Lung (tissue), 11 donors: ENCODE measurements at regions not wholly inside any gene's neighbourhood (a gene's known extent, or its start where the extent isn't known, plus 50 kb on each side); places are given as distances from the start of the nearest gene placed in this dataset.
"Not testable (repeated sequence)": the region's sequence is repeated elsewhere in the genome, so short reads cannot be mapped to it uniquely, and the experiment has no call there.

Source experiments
- ATAC-seq: fragments of 200-7000 bp; cut with Tn5 transposase; one replicate; pipeline ENCODE4 v1.9.1; 2020; ENCODE audit warnings: moderate number of reproducible peaks; ENCODE audit not compliant: insufficient read depth, low FRiP score
- DNase-seq, 3 donors: peaks; one replicate each; pipeline ENCODE4 v3.0.0-alpha.2; 2013 to 2017
- H3K27ac ChIP-seq, 2 donors: one replicate each; pipeline ENCODE4 v1.5.1; 2013; ENCODE audit warnings: mild to moderate bottlenecking in 2 of 2, moderate library complexity in 2 of 2, control low read depth in 1 of 2, inconsistent platforms in 1 of 2, low read depth in 1 of 2, low read length in 1 of 2
- H3K27me3 ChIP-seq, 3 donors: one replicate each; pipeline ENCODE4 v1.5.1; 2013; ENCODE audit warnings: low read length in 2 of 3; ENCODE audit not compliant: control insufficient read depth in 3 of 3, insufficient read depth in 3 of 3
- H3K36me3 ChIP-seq, 4 donors: one replicate each; pipeline ENCODE4 v1.5.1; 2013; ENCODE audit warnings: low read length in 4 of 4, mild to moderate bottlenecking in 1 of 4, moderate library complexity in 1 of 4; ENCODE audit not compliant: control insufficient read depth in 4 of 4, insufficient read depth in 4 of 4
- H3K4me1 ChIP-seq, 5 donors: one replicate each; pipeline ENCODE4 v1.5.1; 2013; ENCODE audit warnings: low read length in 5 of 5, mild to moderate bottlenecking in 2 of 5, moderate library complexity in 1 of 5; ENCODE audit not compliant: control insufficient read depth in 5 of 5, insufficient read depth in 5 of 5
- H3K4me3 ChIP-seq: one replicate; pipeline ENCODE4 v1.5.1; 2013; ENCODE audit warnings: mild to moderate bottlenecking, control low read depth, moderate library complexity
- H3K9ac ChIP-seq, 2 donors: one replicate each; pipeline ENCODE4 v1.5.1; 2013; ENCODE audit warnings: low read length in 2 of 2, control low read depth in 1 of 2; ENCODE audit not compliant: insufficient read depth in 1 of 2
- H3K9me3 ChIP-seq, 4 donors: one replicate each; pipeline ENCODE4 v1.5.1; 2013; ENCODE audit warnings: low read length in 3 of 4, mild to moderate bottlenecking in 1 of 4, moderate library complexity in 1 of 4; ENCODE audit not compliant: control insufficient read depth in 4 of 4, insufficient read depth in 3 of 4
- WGBS, 2 donors: extraction: QIAGEN DNeasy Blood & Tissue Kit; methylation state at CpG; one replicate each; pipeline ENCODE4 v1.1.7; 2013; 5-methylcytosine and 5-hydroxymethylcytosine counted together
- TF ChIP-seq, protein P1 (sequence below): IDR thresholded peaks from 2 replicates; pipeline ENCODE4 v1.5.1; 2012; ENCODE audit warnings: mild to moderate bottlenecking; ENCODE audit errors: control extremely low read depth, extremely low read depth
- donor health status: control.
- donor health status: control.
- donor health status: Bipolar disorder and iron deficiency.
- donor health status: healthy.
- donor health status: DM: yes; HTN: yes; CAD: no.

GRCh38 chr1:214095896-214096295, 108.1 kb downstream of the PROX1 start:
- H3K9ac ChIP-seq, H3K4me3 ChIP-seq, H3K4me1 ChIP-seq, H3K27me3 ChIP-seq, H3K27ac ChIP-seq, H3K36me3 ChIP-seq, DNase-seq, ATAC-seq, H3K9me3 ChIP-seq: not testable (repeated sequence)

GRCh38 chr1:214101246-214101645, 113.5 kb downstream of the PROX1 start:
- H3K27ac ChIP-seq, result no peak overlapping the region
- no peaks in the 10 kb centered on the region for H3K36me3 ChIP-seq
- H3K4me1 ChIP-seq, result no peaks in the 10 kb centered on the region
- no peak overlapping the region for H3K4me3 ChIP-seq
- no peaks in the 10 kb centered on the region for H3K27me3 ChIP-seq
- ATAC-seq (no peak), DNase-seq (peak in 1 of 3 donors; percentile 12)
- H3K9ac ChIP-seq, result no peak overlapping the region
- TF ChIP-seq, protein P1, sequence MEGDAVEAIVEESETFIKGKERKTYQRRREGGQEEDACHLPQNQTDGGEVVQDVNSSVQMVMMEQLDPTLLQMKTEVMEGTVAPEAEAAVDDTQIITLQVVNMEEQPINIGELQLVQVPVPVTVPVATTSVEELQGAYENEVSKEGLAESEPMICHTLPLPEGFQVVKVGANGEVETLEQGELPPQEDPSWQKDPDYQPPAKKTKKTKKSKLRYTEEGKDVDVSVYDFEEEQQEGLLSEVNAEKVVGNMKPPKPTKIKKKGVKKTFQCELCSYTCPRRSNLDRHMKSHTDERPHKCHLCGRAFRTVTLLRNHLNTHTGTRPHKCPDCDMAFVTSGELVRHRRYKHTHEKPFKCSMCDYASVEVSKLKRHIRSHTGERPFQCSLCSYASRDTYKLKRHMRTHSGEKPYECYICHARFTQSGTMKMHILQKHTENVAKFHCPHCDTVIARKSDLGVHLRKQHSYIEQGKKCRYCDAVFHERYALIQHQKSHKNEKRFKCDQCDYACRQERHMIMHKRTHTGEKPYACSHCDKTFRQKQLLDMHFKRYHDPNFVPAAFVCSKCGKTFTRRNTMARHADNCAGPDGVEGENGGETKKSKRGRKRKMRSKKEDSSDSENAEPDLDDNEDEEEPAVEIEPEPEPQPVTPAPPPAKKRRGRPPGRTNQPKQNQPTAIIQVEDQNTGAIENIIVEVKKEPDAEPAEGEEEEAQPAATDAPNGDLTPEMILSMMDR, result no peak
- H3K9me3 ChIP-seq, result peaks cover 0 to 8% (median 5%) of the 10 kb centered on the region in 4 donors
- WGBS, 2 donors, result 43 to 48% methylated on average over 2 of the region's 2 CpGs

DNA sequence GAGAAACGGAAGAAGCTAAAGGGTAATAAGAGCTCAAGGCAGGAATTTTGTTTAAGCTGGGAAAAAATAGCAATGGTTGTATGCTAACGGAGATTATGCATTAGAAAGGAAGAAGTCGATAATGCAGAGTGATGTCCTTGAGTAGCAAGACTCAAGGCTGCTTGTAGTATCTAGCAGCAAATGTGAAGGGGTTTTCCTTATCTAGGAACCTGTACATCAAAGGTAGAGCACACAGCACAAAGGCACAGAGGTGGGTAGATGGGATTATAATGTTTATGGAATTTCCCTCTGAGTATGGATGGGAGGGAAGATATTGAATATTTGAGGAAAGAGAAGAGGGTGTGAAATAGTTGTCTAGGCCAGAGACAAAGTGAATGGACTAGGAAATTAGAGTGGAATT, 114.1 kb downstream of the PROX1 start:
- TF ChIP-seq, protein P1, result no peak
- Histone ChIP-seq H3K9me3 (peaks cover 0 to 8% (median 5%) of the 10 kb centered on the region in 4 donors), H3K4me3 (no peak overlapping the region), H3K27ac (no peak overlapping the region), H3K27me3 (no peaks in the 10 kb centered on the region), H3K4me1 (no peaks in the 10 kb centered on the region), H3K36me3 (no peaks in the 10 kb centered on the region), H3K9ac (no peak overlapping the region)
- 63 to 84% methylated on average over 3 of the region's 3 CpGs for WGBS, 2 donors
- DNase-seq (no peak), ATAC-seq (no peak)

DNA sequence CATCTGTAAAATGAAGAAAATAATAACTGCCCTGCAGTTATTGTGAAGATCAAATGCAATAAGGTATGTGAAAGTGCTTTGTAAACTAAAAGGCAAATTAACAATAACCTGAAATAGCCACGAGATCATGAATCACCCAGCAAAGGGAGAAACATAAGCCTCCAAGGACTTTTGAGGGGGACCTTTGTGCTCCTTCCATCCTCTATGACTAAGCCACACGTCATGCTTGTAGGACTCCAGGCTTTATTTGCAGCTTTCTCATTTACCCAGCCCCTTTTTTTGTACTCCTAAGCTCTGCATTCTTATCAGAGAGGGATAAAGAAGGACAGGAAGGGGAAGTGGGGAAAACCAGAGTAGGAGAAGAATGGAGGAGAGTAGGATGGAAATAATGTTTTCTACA, 115.1 kb downstream of the PROX1 start:
- Histone ChIP-seq H3K4me1 (peaks cover 0 to 6% (median 0%) of the 10 kb centered on the region in 5 donors), H3K9me3 (peaks cover 0 to 8% (median 5%) of the 10 kb centered on the region in 4 donors), H3K36me3 (no peaks in the 10 kb centered on the region), H3K9ac (no peak overlapping the region), H3K27me3 (peaks cover 0 to 2% (median 0%) of the 10 kb centered on the region in 3 donors), H3K27ac (no peak overlapping the region), H3K4me3 (no peak overlapping the region)
- ATAC-seq, result no peak
- 65 to 67% methylated on average over 2 of the region's 2 CpGs for WGBS, 2 donors
- TF ChIP-seq, protein P1, result no peak
- no peak for DNase-seq
